Psoas muscle (tissue), 7 donors: ENCODE measurements at regions not wholly inside any gene's neighbourhood (a gene's known extent, or its start where the extent isn't known, plus 50 kb on each side); places are given as distances from the start of the nearest gene placed in this dataset.

ENCODE experiments used
- ATAC-seq, 4 donors: fragments of 200-7000 bp; cut with Tn5 transposase; one replicate each; pipeline ENCODE4 v1.9.1; 2020; ENCODE audit warnings: moderate library complexity in 3 of 4, mild to moderate bottlenecking in 2 of 4
- DNase-seq, 2 donors: peaks; one replicate each; pipeline ENCODE4 v3.0.0-alpha.2; 2020
- H3K27ac ChIP-seq: fragments of 200-600 bp; one replicate; pipeline ENCODE4 v1.8.0; 2022
- H3K27me3 ChIP-seq, 3 donors: fragments of 200-600 bp in 1 of 3; one replicate each; pipeline versions ENCODE4 v1.6.1 to v1.8.0; 2013 to 2022; ENCODE audit warnings: low read length in 2 of 3, mild to moderate bottlenecking in 2 of 3, moderate library complexity in 1 of 3; ENCODE audit not compliant: insufficient read depth in 3 of 3
- H3K36me3 ChIP-seq, 2 donors: fragments of 200-600 bp in 1 of 2; one replicate each; pipeline versions ENCODE4 v1.6.1 to v1.8.0; 2013 to 2022; ENCODE audit warnings: low read depth in 1 of 2, mild to moderate bottlenecking in 1 of 2, moderate library complexity in 1 of 2; ENCODE audit not compliant: insufficient read depth in 1 of 2
- H3K4me1 ChIP-seq: fragments of 200-600 bp; one replicate; pipeline ENCODE4 v1.8.0; 2022
- H3K4me3 ChIP-seq: fragments of 200-600 bp; one replicate; pipeline ENCODE4 v1.8.0; 2022; ENCODE audit warnings: mild to moderate bottlenecking
- H3K9me3 ChIP-seq: fragments of 200-600 bp; one replicate; pipeline ENCODE4 v1.8.0; 2022
- WGBS, 3 donors: extraction: QIAGEN DNeasy Blood & Tissue Kit; methylation state at CpG; one replicate each; pipeline versions ENCODE4 v1.1.6 to v1.1.7; 2013; 5-methylcytosine and 5-hydroxymethylcytosine counted together
- intact Hi-C, 2 donors: fragments of 100-400 bp; cut with DNase I; formaldehyde crosslinking; loops; one replicate each; pipeline versions ENCODE4 v1.11.0 to v1.14.2; 2022
- TF ChIP-seq, protein P1 (sequence below): fragments of 200-600 bp; IDR thresholded peaks from one replicate; pipeline ENCODE4 v1.8.0; 2022; ENCODE audit warnings: antibody characterized with exemption
- donor health status: healthy with polysubstance abuse.
- donor health status: DM: no; HTN: no; CAD: no; lungs with moderate emphysema.
- donor health status: Bipolar disorder and iron deficiency.
- donor health status: healthy.
- donor health status: DM: yes; HTN: yes; CAD: no.
- donor health status: DM: no; HTN: no; CAD: no.
- donor health status: DM: yes; HTN: yes; CAD: no.

DNA sequence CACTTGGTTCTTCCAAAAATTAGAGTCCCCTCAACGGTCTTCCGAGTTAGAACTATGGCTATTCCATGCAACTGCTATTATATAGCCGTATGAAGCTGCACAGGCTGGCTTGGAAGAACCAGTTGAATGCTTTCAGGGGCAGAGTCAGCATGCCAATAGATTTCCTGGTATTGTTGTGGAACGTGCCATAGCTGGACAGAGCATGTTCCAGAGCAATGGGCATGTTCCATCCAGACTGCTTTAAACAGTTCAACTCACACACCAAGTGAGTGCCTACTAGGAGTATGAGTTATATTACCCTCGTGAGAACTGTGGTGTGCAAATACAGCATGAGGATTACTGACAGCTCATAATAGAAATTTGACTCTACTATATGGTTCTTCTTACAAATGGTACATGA lies 682.0 kb downstream of the SATB2 start:
- H3K4me3 ChIP-seq: no peak overlapping the region
- 52 to 68% (median 64%) methylated on average over 5 of the region's 5 CpGs for WGBS, 3 donors
- H3K36me3 ChIP-seq: no peaks in the 10 kb centered on the region
- H3K4me1 ChIP-seq: no peaks in the 10 kb centered on the region
- ATAC-seq: no peak
- no peak overlapping the region for H3K27ac ChIP-seq
- intact Hi-C loops: no loop called here
- TF ChIP-seq, protein P1, sequence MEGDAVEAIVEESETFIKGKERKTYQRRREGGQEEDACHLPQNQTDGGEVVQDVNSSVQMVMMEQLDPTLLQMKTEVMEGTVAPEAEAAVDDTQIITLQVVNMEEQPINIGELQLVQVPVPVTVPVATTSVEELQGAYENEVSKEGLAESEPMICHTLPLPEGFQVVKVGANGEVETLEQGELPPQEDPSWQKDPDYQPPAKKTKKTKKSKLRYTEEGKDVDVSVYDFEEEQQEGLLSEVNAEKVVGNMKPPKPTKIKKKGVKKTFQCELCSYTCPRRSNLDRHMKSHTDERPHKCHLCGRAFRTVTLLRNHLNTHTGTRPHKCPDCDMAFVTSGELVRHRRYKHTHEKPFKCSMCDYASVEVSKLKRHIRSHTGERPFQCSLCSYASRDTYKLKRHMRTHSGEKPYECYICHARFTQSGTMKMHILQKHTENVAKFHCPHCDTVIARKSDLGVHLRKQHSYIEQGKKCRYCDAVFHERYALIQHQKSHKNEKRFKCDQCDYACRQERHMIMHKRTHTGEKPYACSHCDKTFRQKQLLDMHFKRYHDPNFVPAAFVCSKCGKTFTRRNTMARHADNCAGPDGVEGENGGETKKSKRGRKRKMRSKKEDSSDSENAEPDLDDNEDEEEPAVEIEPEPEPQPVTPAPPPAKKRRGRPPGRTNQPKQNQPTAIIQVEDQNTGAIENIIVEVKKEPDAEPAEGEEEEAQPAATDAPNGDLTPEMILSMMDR: no peak
- H3K9me3 ChIP-seq: no peaks in the 10 kb centered on the region
- no peak for DNase-seq
- H3K27me3 ChIP-seq: peaks cover 0 to 3% (median 1%) of the 10 kb centered on the region in 3 donors

DNA sequence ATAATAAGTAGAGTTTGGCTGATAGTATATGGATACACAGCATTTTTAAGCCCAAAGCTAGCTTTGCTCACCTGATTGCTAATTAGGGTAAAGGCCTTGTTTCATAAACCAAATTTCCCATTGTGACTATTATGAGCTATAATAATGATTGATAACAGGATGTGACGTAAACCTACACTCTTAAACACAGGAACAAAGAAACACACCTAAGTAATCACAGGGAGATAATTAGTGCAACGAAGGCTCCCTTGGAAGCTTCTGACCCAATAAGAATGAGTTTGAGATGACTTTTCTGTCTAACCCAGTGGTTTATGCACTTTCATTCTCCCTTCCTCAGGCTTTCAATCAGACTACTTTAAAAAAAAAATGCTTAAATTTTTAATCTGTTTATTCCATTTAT lies 683.2 kb downstream of the SATB2 start:
- peaks cover 0 to 3% (median 1%) of the 10 kb centered on the region in 3 donors for H3K27me3 ChIP-seq
- H3K4me1 ChIP-seq: no peaks in the 10 kb centered on the region
- no peak overlapping the region for H3K27ac ChIP-seq
- no peak for DNase-seq
- intact Hi-C loops: no loop called here
- ATAC-seq: no peak
- H3K36me3 ChIP-seq: no peaks in the 10 kb centered on the region
- 55 to 64% (median 62%) methylated on average over 2 of the region's 2 CpGs for WGBS, 3 donors
- no peak overlapping the region for H3K4me3 ChIP-seq
- no peaks in the 10 kb centered on the region for H3K9me3 ChIP-seq
- TF ChIP-seq, protein P1: no peak

DNA sequence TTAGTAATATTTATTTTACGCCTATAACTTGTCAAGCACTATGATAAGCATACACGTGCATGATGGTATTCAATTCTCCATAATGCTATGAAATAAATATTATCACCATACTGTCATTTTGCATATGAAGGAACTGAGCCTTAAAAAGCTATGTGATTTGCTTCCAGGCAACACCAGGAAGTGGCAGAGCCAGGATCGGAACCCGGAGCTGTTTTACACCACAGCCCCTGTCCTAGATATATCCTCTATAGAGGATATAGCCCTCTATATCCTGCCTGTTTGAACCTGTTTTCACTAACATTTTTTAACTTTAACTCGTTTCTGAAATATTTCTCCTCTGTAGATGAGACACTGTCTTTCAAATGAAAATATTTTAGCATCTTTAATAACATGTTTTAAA lies 690.0 kb downstream of the SATB2 start:
- WGBS, 3 donors: 75 to 80% (median 79%) methylated on average over 5 of the region's 5 CpGs

DNA sequence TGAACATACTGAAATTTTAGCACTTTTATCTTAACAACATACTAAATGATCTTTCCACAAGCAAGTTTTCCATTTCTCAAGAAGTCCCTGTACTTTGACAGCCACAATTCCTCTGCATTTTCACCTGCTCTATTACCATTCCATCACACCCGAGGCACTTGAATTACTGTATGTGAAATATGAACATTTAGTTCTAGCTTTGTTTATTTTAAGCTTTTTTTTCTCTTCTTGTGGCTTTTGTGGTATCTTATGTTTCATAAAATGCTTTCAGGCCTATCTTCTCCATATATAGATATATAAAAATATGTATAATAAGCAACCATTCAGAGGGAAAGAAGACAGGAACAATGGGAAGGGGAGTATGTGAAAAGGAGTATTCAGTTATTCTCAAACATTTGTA lies 693.9 kb downstream of the SATB2 start:
- 33 to 50% (median 42%) methylated on average over 1 of the region's 1 CpG for WGBS, 3 donors
- ATAC-seq: no peak
- no peaks in the 10 kb centered on the region for H3K4me1 ChIP-seq

More for the DNA sequence above, 690.0 kb downstream of the SATB2 start:
- Histone ChIP-seq H3K27me3 (no peaks in the 10 kb centered on the region), H3K36me3 (no peaks in the 10 kb centered on the region), H3K4me1 (no peaks in the 10 kb centered on the region), H3K27ac (no peak overlapping the region), H3K4me3 (no peak overlapping the region), H3K9me3 (no peaks in the 10 kb centered on the region)
- DNase-seq (no peak), ATAC-seq (no peak)
- TF ChIP-seq, protein P1: no peak
- intact Hi-C loops: no loop called here

DNA sequence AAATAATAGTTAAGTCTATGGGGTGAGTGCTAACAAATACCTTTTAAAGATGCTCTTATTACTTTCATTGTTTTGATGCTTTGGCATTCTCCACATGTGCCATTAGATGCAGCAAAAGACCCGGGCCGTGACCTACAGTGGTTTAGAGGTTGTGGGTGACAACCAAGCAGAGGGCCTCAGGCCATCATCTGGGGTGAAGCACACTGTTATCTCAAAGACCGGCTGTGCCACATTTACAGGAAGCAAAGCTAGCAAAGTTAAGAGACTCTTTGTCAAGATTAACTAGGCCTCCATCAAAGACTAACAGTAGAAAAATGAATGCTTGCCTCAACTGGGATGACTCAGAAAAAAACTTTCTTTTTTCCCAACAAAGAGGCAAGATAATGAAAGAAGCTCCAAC lies 695.3 kb downstream of the SATB2 start:
- Histone ChIP-seq H3K4me3 (no peak overlapping the region), H3K4me1 (no peaks in the 10 kb centered on the region), H3K27ac (no peak overlapping the region), H3K36me3 (no peaks in the 10 kb centered on the region), H3K27me3 (no peaks in the 10 kb centered on the region), H3K9me3 (no peaks in the 10 kb centered on the region)
- 86 to 92% (median 87%) methylated on average over 3 of the region's 3 CpGs for WGBS, 3 donors
- TF ChIP-seq, protein P1: no peak
- ATAC-seq (no peak), DNase-seq (no peak)
- intact Hi-C loops: no loop called here

More for the DNA sequence above, 693.9 kb downstream of the SATB2 start:
- H3K36me3 ChIP-seq: no peaks in the 10 kb centered on the region
- TF ChIP-seq, protein P1: no peak
- H3K9me3 ChIP-seq: no peaks in the 10 kb centered on the region
- H3K4me3 ChIP-seq: no peak overlapping the region
- intact Hi-C loops: no loop called here
- H3K27me3 ChIP-seq: no peaks in the 10 kb centered on the region
- DNase-seq: no peak
- no peak overlapping the region for H3K27ac ChIP-seq
